SU-DHL-6 (cell line): ENCODE measurements at regions not wholly inside any gene's neighbourhood (a gene's known extent, or its start where the extent isn't known, plus 50 kb on each side); places are given as distances from the start of the nearest gene placed in this dataset.
"Not testable (repeated sequence)": the region's sequence is repeated elsewhere in the genome, so short reads cannot be mapped to it uniquely, and the experiment has no call there.

Experiments used
- CTCF ChIP-seq: fragments of 200-600 bp; sonication (generic); IDR thresholded peaks from one replicate; pipeline ENCODE4 v1.5.1; 2017; ENCODE audit warnings: antibody characterized with exemption, mild to moderate bottlenecking, low read length, moderate library complexity; ENCODE audit not compliant: insufficient read depth, poor library complexity, severe bottlenecking
- EZH2phosphoT487 ChIP-seq: fragments of 200-600 bp; sonication (generic), shearing (Covaris generic); conservative IDR thresholded peaks from 2 replicates; pipeline ENCODE4 v1.6.1; 2018; ENCODE audit warnings: mild to moderate bottlenecking, antibody characterized with exemption, low read length, moderate library complexity, mixed read lengths

- not testable (repeated sequence) for TF ChIP-seq CTCF, EZH2phosphoT487
Observed at GRCh38 chr2:234152835-234153234, 102.3 kb downstream of the SPP2 start.
